Stimulated activated CD8-positive, alpha-beta memory T cell treated with anti-CD3 and anti-CD28 coated beads, Interleukin-4, amount 100 ng/mL, for 1 hour (primary cell): ENCODE measurements at regions not wholly inside any gene's neighbourhood (a gene's known extent, or its start where the extent isn't known, plus 50 kb on each side); places are given as distances from the start of the nearest gene placed in this dataset.
"Not testable (repeated sequence)": the region's sequence is repeated elsewhere in the genome, so short reads cannot be mapped to it uniquely, and the experiment has no call there.

Experiments
- DNase-seq, 2 donors: peaks; one replicate each; pipeline ENCODE4 v3.0.0-alpha.2; 2020; ENCODE audit warnings: low read depth in 2 of 2, low spot score in 1 of 2

DNA sequence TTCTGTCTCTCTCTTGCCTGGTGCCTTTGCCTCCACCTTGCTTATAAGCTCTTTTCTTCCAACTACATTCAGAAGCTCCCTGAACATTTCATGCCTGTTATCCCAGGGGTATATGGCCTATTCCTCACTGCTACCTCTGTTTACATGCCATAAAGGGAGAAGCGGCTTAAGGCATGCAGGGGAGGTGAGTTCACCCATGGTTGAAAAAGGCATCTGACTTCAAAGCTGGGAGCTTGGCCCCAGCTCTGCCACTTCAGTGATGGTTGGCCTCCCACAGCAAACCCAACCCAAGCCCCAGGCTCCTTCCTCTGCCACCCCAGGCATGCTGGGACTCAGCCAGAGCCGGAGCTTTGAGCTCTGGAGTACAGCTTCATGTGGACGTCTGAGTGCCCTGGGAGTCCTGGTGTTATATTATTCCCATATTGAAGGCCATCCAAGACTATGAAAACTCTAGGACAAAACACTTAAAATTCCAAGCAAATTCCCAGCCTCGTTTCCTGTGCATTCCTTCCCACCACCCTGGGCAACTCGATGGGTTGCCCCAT, 468.6 kb upstream of the ZMIZ1 start:
- no peak for DNase-seq

DNA sequence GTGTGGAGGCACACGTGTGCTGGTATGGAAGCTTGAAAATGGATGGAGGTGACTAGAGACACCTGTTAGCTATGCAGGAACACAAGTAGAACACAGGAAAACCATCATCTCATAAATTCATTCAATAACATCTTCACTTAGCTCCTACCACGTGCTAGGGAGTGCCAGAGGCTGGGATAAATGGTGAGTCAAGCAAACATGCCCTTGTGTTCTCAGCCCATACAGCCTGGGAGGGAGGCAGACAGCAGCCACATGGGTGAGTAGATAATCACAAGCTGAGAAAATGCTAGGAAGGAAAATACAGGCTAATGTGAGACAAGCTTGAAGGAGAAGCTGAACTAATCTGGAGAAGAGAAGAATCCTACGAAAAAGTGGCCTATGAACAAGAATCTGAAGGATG, 468.0 kb upstream of the ZMIZ1 start:
- DNase-seq = no peak

DNA sequence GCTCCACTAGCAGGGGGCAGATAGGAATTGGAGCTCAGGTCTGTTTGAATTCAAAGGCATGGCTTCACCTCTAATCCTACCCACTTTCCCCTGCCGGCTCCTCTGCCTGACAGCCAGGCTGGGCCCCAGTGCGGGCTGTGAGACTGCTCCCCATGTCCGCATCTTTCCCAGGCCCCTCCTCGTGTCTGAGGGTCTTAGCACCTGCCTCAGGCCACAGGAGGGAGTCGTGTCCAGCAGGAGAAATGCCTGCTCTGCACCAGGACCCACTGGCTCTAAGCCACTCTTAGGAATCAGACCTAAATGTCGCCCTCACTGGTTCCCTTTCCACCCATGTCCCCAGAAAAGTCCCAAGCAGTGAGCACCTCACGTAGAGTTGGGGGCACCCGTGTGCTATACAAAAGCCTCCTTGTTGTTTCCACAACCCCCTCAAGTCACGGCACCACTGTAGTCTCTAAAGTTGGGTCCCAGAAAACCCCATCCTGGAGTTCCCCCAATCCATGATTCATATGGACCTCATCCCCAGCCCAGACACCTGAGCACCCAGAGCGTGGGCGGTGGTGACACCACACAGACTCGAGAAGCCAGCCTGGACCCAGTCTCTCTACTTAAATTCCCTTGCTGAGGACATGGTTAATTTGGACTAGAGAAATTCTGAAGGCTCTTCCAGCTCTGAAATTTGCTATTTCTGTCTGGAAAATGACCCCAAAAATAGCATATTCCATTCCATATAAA, 466.4 kb upstream of the ZMIZ1 start:
- no peak for DNase-seq

DNA sequence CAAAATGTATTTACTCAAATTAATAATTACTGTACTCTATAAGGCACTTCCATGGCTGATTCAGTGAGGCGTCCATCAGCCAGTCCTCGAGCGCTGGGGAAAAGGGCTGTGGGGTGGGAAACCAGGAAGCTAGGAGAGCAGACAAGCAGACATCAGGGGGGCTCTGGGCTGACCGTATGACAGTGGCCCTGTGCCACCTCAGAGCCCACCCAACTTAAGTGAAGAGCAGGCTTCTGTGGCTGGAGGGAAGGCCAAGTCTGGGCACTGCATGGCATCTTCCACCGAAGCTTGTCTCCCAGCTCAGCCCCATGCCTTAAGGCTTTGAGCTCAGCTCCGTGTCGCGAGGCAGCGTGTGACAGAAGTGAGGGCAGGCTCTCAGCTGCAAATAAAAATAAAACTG, 464.5 kb upstream of the ZMIZ1 start:
- DNase-seq = no peak

DNA sequence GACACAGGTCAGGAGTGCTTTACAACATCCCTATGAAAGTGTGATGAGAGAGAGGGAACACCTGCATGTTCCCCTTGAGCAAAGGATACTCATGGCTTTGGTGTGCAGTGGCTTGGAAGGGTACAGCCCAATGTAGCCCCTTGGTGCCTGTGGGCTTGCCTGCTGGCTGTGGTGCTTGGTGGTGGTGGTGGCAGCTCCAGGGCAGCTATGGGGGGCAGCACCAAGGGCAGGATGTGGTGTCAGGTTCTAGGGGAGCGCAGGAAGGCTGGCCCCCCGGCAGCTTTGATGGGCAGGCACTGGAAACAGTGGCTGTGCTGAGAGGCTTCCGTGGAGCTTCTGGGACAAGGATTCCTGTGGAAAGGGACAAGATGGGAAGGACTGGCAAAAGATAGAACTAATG, 464.0 kb upstream of the ZMIZ1 start:
- DNase-seq = no peak

DNA sequence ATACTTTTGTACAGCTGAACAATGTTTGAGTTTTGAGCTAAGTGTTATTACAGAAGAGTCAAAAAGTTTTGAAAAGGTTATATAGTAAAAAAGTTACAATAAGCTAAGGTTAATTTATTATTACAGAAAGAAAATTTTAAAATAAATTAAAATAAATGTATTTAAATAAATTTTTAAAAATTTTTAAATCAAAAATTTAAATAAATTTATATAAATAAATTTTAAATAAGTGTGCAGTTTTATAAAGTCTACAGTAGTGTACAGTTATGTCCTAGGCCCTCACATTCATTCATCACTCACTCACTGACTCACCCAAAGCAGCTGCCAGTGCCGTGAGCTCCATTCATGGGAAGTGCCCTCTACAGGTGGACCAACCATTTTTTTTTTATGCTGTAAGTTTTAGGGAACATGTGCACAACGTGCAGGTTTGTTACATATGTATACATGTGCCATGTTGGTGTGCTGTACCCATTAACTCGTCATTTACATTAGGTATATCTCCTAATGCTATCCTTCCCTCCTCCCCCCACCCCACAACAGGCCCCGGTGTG, 462.9 kb upstream of the ZMIZ1 start:
- DNase-seq = no peak

DNA sequence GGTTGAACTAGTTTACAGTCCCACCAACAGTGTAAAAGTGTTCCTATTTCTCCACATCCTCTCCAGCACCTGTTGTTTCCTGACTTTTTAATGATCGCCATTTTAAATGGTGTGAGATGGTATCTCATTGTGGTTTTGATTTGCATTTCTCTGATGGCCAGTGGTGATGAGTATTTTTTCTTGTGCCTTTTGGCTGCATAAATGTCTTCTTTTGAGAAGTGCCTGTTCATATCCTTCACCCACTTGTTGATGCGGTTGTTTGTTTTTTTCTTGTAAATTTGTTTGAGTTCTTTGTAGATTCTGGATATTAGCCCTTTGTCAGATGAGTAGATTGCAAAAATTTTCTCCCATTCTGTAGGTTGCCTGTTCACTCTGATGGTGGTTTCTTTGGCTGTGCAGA, 462.0 kb upstream of the ZMIZ1 start:
- DNase-seq = not testable (repeated sequence)

DNA sequence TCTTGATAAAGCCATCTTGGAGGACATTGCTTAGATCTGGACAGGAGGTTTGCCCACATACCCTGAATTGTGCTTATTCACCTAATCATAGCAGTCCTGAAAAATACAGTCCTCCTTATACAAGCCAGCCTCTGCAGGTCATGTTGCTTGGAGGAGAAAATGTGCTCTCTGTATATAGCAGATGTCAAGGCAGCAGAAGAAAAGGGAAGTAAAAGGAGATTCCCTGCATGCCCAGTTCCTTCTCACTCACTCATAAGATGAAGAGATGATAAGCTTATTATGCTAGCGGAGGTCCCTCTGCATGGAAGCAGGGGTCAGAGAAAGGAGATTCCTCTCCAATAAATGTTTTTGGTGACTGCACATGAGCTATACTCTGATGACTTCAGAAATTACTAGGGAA, 458.8 kb upstream of the ZMIZ1 start:
- DNase-seq = no peak

DNA sequence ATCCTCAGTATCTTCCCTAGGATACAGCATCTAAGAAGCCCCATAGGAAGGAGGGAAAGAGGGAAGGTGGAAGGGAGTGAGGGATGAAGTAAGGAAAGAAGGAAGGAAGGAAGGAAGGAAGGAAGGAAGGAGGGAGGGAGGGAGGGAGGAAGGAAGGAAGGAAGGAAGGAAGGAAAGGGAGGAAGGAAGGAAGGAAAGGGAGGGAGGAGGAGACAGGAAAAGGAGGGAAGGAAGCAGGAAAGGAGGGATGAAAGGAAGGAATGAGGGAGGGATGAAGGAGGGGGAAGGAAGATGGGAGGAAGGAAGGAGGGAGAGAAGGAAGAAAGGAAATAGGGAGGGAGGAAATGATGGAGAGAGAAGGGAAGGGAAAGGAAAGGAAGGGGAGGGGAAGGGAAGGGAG, 455.6 kb upstream of the ZMIZ1 start:
- no peak for DNase-seq

DNA sequence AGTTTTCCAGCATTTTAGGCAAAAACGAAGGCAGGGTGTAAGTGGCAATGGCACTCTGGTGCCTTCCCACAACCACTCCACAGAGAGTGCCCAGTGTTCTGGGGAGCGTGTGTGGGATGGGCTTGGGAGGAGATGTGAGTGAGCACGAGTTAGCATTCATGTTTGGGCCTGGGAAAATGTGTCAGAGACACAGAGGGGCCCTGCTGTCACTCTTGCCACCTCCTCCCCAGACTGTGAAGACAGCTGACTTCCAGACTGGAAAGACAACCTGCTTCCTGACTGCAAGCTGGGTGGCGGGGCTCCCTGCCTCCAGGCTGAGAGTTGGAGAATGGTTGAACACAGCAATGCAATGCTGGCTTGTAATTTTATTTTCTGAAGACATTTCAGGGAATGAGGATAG, 454.5 kb upstream of the ZMIZ1 start:
- DNase-seq = no peak

DNA sequence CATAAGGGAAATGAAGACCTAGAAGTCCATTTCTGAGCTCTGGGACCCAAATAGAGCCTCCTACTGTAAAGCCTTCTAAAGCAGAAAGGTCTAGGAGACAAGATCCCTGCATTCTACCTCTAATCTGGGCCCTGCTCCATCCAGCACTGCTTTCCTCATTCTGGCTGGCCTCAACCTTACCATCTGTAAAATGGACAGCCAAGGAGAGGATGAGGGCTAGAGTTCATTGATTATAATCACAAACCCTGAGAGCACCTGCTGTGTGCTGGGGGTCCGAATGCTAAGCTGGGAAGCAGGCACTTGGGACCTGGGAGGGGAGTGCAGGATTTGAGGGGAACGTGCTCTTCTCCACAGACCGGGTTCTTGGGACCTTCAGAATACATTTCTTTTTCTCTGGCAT, 454.0 kb upstream of the ZMIZ1 start:
- DNase-seq = no peak

DNA sequence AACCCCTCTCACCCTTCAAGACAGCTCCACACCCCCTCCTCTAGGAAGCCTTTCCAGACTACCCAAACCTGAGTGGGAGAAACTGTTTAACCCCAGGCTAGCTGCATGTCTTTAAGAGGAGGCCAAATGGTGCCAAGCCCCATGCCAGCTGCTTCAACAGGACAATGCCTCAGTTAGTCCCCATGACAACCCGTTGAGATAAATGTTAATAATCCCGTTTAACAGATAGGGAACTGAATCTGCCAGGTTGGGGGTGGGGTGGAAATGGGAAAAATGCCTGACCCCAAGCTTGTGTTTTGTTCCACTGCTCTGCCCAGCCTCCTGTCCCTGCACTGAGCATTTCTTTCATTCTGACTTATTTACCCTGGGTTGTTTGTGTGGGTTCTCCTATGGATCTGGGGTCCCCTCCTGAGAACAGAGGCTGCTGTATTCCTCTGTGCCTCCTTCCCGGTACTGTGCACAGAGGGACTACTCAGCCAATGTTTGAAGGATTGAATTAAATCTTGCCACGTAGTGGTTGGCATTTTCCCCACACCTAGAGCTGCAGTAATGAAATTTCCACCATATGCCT, 452.6 kb upstream of the ZMIZ1 start:
- DNase-seq = no peak

DNA sequence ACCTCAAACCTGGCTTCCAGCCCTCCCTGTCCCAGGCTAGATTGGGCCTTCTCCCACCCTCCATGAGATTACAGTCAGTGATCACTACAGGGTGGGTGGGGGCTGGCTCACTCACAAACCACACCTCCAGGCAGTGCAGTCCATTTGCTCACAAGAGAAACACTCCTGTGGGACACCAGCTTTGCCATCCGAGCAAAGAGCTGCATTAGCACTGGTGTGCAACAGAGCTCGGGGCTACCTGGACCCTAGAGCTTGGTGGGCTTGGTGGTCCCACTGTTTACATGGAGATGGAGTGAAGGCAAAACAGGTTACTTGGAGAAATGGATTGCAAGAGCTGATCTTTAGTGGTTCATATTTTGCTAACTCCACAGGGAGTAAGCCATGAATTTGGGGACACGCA, 451.7 kb upstream of the ZMIZ1 start:
- DNase-seq = no peak

DNA sequence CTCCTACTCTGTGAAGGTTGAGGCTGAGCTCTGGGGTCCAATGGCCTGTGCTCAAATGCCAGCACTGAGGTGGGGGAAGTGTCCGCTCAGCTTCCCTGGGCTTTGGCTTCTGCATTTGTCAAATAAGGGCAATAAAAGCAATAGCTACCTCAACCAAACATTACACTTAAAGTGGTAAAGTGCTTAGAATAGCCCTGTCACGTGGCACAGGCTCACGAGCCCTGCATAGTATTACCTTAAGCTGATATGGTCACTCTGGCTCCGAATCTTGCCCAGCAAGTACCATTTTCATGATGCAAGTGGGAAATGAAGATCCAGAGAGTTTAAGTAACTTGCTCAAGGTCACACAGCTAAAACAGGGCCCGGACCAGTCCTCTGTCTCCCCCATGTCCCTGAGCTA, 451.1 kb upstream of the ZMIZ1 start:
- DNase-seq = no peak

DNA sequence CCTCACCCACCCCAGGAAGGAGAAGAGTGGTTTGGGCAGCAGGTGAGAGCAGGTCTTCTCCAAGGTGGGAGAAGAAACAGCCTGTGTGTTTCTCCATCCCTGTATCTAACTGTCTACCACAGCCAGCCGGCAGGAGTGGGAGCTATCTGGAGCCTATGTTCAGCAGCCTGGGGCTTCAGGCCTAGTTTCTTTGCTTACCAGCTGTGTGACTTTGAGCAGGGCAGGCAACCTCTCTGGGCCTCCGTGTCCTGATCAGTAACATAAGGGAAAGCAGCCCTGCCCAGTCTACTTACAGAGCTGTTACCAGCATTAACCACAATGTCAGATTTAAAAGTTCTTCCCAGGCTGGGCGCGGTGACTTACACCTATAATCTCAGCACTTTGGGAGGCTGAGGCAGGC, 450.7 kb upstream of the ZMIZ1 start:
- no peak for DNase-seq

DNA sequence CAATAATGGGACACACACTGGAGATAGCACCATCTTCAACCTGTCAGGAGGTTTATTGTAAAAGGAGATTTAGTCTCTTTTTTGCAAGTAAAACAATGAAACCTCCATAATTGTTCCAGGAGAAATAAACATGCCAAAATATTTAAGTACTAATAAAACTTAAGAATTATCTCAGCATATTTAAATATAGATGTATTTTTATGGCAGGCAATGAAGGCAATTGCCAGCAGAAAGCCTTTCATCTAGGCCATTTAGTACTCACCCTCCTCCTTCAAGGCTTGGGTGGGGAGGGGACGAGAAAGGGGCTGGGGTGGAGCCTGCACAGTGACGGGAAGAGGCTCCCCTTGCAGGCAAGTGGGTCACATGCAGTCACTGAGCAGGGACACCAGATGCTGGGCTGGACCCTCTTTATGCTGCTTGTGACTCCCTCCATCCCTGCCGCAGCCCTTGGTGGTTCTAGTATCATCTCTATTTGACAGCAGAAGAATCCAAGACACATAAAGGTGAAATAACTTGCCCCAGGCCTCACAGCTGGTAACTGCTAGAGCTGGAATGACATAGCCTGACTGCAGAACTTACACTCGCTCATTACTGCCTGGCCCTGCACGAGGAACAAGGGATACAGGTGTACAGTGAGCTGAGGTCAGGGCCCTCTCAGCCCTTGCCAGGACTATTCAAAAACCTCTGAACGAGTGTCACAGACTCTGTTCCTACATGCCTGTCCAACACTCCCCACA, 449.5 kb upstream of the ZMIZ1 start:
- DNase-seq = no peak

DNA sequence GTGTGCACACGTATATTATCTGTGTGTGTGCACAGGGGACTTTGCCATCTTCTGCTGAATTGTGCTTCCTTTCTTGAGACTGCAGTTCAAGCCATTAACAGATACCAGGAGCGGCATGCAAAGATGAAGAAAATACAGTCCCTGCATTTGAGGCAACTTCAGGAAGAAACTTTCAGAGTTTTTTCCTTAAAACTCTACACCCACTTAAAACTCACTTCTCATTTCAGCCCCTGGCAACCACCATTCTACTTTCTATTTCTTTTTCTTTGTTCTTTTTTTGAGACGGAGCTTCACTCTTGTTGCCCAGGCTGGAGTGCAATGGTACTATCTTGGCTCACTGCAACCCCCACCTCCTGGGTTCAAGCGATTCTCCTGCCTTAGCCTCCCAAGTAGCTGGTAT, 448.9 kb upstream of the ZMIZ1 start:
- DNase-seq = no peak

DNA sequence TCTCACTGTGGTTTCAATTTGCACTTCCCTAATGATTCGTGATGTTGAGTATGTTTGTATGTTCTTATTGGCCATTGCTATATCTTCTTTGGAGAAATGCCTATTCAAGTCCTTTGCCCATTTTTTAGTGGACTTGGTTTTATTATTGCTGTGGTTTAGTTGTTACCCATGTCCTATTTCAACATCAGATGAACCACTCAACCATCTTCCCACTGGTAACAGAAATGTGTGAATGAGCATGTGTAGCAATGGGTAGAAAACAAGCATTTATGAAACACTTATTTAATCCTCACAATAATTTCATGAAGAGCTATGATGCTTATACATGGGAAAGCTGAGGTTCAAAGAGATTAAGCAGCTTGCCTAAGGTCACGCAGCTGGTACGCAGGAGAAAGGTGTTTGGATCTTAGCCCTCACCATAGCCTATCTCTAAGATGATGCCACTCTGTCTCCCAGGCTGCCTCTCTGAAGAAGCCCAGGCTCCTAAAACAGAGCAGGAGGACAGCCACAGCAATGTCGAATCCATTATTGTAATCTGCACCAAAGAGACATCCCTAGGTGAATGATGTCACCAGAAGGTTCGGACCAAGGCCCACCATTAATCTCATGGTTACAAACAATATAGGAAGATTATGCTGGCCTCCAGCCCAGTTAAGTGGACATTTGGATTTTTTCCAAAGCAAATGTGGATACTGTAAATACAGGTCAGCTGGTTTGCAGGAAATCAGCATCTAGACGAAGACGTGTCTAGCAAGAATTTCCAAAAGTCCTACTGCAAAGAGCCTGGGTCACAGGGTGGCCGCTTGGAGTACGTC, 447.6 kb upstream of the ZMIZ1 start:
- DNase-seq = no peak

DNA sequence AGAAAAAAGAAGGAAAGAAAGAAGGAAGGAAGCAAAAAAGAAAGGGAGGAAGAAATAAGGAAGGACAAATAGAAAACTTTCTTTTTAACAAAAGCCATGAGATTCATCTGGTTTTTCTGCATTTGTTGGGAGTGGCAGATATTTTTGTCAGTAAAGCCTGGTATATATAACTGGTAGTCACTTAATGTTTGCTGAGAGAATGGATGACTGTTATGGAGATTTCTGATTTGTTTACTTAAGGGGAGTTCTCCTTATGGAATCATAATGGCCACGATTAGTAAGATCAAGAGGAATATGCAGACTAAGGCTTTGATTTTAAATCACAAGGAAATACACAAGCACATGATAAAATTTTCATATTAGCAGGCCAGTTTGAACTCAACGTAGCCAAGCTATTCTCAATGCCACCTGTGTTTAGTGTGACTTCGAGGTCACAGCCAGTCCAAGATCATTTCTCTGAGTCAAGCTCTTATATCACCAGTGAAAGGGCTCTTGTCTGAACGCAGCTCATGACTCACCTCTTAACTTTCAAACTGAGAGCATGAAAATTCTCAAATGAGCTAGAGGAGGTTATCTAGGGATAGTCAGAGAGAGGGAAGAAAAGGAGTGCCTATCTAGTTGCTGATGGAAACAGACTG, 445.1 kb upstream of the ZMIZ1 start:
- no peak for DNase-seq

DNA sequence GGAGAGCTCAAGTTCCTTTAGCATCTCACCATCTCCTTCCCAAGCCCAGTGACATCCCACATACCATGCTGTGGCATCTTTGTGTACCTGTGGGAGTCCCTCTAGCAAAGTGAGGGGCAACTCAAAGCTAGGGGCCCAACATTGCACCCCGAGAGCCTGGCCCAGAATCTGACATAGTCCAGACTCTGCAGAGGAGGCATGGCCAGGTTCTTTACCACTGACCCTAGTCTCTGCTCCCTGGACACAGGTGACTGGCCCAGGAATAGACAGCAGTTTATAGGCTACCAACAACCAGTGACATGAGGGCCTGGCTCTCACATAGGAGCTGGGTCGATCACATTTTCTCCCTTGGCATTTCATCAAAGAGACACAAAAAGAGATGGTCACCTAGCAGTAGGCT, 444.0 kb upstream of the ZMIZ1 start:
- DNase-seq = no peak

DNA sequence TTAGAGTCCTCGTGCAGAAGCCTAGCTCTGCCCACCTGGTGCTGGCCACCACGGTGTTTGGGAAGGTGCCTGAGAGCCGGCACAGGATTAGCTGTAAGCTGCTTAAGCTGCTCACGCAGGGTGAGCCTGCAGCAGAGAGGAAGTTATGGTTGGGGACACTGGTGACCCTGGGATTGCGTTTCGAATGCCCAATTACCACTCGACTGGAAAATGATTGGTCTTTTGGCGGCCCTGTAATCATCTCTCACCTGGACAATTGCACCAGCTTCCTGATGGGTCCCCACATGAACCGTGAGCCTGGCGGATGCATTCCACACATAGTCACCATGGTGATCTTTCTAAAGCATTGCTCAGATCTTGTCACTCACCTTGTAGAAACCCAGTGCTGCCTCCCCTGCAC, 442.3 kb upstream of the ZMIZ1 start:
- DNase-seq = no peak
